HG03460 (cell line): ENCODE measurements at regions not wholly inside any gene's neighbourhood (a gene's known extent, or its start where the extent isn't known, plus 50 kb on each side); places are given as distances from the start of the nearest gene placed in this dataset.
"Not testable (repeated sequence)": the region's sequence is repeated elsewhere in the genome, so short reads cannot be mapped to it uniquely, and the experiment has no call there.

Source experiments
- ATAC-seq: cut with Tn5 transposase; IDR thresholded peaks from one replicate; pipeline ENCODE4 v1.9.1; 2021; ENCODE audit not compliant: unreplicated experiment

DNA sequence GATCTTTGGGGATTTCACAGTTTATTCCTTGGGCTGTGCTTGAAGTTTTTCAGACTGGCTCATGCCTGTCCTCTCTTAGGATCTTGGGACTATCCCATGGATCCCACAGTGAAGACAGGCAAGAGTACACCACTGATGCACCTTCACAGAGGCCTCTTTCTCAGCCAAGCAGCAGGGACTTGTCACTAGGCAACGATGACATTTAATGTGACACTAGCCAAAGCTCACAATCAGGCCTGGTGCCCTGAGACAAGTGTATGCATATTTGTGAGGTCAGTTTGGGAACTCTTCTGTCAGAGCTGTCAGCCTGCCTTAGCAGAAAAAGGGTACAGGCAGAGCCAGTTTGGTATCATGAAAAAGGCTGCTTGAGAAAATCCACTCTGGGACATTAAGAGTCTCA, 68.7 kb downstream of the RBMY1F start:
- not testable (repeated sequence) for ATAC-seq

- not testable (repeated sequence) for ATAC-seq
Observed at GRCh38 chrY:22108165-22108564, 74.6 kb downstream of the RBMY1F start.

DNA sequence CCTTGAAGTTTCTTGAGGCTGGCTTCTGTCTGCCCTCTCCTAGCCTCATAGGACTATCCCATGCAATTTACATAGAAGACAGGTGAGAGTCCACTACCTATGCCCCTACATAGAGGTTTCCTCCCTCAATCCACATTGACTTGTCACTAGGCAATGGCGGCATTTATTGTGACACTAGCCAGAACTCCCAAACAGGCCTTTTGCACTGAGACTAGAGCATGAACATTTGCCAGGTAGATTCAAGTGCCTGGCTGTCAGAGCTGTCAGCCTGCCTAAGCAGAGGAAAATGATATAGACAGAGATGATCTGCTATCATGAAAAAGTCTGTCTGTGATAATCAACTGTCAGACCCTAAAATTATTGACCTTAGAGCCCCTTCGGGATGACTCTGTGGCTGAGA, 81.2 kb downstream of the RBMY1F start:
- ATAC-seq: not testable (repeated sequence)

DNA sequence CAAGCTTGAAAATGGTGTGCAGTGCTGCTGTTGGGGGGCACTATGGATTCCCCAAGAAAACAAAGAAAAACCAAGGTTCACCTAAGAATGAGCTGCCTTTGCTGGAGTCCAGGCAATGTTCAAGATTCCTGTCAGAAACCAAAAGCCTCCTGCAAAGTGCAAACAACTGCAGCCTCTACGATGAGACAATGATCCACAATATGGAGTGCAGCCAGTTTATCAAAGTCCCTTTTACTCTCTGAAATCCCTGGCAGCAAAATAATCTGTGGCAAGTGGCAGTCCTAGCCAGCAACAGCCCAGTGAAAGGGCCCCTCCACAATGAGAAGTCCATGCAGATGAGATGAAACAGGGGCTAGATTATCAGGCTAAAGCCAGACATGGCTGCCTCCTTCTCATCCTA, 85.4 kb downstream of the RBMY1F start:
- not testable (repeated sequence) for ATAC-seq

DNA sequence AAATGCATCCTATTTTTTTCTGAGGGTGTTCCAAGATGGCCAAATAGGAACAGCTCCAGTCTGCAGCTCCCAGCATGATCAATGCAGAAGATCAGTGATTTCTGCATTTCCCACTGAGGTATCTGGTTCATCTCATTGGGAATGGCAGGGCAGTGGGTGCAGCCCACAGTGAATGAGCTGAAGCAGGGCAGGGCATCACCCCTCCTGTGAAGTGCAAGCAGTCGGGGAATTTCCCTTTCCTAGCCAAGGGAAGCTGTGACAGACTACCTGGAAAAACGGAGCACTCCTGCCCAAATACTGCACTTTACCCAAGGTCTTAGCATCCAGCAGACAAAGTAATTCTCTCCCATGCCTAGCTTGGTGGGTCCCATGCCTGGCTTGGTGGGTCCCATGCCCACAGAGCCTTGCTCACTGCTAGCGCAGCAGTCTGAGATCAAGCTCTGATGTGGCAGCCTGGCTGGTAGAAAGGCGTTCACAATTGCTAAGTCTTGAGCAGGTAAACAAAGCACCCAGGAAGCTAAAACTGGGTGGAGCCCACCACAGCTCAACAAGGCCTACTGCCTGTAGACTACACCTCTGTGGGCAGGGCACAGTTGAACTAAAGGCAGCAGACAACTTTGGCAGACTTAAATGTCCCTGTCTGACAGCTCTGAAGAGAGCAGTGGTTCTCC, 96.6 kb downstream of the RBMY1F start:
- not testable (repeated sequence) for ATAC-seq

GRCh38 chrY:22072270-22072669, 110.5 kb downstream of the RBMY1F start:
- not testable (repeated sequence) for ATAC-seq

DNA sequence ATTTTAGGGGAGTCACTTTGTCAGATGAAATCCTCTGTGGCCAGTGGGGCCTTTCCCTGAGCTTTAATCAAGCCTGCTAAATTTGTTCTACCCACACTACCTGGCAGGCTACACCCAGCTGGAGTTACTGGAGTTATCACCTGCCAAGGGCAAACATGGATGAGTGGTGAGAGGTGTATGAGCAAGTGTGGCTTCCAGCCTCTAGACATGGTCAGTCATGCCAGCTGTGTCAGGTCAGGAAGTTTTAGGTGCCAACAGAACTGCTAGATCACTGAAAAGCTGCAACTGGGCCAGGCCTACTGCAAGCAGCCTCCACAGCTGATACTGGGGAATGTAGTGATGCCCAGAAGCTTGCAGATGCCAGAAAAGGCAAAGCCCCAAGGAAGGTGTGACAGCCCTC, 122.6 kb downstream of the RBMY1F start:
- not testable (repeated sequence) for ATAC-seq

GRCh38 chrY:22013010-22013409, 95.2 kb upstream of the RBMY1E start:
- not testable (repeated sequence) for ATAC-seq

DNA sequence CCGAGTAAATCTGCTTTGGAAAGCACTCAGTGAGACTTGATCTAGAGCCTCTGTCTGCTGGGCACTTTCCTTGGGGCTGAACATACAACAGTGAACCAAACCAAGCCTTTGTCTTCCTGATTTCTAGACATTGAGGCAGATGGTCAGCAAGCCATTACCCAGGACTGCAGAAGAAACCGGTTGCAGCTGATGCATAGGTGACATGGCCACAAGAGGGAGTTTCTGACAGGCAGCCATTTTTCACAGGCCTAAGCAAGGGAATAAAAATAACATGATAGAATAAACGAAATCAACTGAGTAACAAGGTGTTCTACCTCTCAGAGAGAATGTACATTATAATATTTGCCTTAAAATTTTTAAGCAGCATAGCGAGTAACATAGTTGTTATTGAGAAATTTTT, 83.3 kb upstream of the RBMY1E start:
- not testable (repeated sequence) for ATAC-seq

- peak; percentile 54 for ATAC-seq
Observed at GRCh38 chrY:21987222-21987621, 69.4 kb upstream of the RBMY1E start.

DNA sequence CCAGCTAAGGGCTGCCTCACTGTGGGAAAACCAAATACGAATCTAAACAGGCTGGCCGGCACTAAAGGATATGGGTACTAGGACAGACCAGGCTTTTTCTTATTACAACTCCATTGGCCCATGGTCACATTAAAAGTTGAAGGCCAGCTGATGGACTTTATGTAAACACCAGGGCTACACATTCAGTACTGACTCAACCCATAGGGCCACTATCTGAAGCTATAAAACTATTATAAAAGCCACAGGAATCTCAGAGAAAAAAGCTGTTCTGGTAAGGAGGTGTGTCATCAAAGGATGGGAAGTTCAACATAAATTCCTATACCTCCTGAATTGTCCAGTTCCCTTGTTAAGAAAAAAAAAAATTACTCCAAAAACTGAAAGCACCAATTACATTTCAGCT, 63.1 kb upstream of the RBMY1E start:
- not testable (repeated sequence) for ATAC-seq

DNA sequence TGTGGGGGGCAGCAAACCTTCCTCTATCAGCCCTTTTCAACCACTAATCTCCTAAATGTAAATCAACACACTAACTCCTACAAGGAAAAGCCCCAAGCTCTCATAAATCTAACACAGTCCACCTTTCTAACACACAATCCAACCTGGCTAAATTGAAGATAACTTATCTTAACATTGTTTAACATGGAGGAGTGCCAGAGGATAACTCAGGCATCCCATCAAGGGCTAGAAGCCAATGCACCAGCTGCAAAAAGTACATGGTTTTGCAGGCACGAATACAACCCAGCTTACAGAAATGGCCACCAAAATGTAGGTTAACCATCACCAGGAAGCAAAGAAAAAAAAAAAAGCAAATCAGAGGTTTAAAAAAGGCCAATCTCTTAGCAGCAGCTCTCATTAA, 62.5 kb upstream of the RBMY1E start:
- not testable (repeated sequence) for ATAC-seq

DNA sequence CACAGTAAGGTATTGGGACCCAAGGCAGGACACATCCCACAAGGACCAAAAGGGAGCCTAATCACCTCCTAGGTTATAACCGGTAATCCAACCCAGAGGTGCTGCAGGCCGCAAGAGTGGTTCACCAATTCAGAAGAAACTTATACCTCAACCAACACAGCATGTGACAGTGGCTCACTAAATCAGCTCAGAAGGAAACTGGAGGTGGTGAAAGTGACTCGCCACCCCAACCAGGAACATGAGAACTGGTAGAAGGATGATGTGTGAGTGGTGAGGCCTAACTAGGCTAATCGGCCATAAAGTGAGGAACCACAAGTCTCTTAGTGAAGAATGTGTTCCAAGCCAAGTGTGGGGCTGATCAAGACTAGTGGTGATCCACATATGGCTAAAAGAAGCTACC, 61.3 kb upstream of the RBMY1E start:
- not testable (repeated sequence) for ATAC-seq

GRCh38 chrY:21978204-21978603, 60.4 kb upstream of the RBMY1E start:
- ATAC-seq: not testable (repeated sequence)
